Hepatic stellate cell (primary cell): ENCODE measurements at regions not wholly inside any gene's neighbourhood (a gene's known extent, or its start where the extent isn't known, plus 50 kb on each side); places are given as distances from the start of the nearest gene placed in this dataset.
"Not testable (repeated sequence)": the region's sequence is repeated elsewhere in the genome, so short reads cannot be mapped to it uniquely, and the experiment has no call there.

Experiments
- DNase-seq: peaks from one replicate; pipeline ENCODE4 v3.0.0; 2011; ENCODE audit warnings: low spot score

DNA sequence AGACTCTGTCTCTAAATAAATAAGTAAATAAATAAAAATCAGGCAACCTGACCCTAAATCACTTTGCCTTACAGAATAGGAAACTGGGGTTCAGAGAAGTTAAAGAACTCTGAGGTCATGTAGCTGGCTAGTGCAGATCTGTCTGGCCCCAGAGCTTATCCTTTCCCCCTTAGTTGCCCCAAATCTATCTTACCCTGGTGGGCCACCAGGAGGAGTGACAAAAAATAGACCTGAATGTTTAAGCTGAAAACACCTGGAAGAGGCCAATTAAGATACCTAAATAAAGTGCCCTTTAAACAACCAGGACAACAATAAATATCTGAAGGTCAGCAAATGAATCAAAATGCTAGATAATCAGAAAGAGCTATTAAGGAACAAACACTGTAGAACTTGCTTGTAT is 59.7 kb downstream of the TEX35 start:
- DNase-seq: no peak

DNA sequence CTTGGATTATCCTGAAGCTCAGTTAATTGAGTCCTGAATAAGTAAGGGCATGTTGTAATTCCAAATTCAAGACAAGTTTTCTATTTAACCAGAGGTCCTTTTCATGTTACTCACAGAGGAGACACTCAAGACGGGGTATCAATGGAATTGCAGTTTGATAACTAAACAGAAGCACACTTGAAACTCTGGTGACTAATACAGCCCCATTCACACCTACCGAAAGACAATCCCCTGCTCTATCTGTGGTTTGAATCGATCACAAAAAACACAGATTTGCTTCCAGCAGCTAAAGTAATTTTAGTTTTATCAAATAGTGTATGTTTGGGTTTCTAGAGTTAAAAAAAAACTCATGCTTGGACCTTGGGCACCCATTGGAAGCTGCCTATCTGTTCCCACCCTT is 60.4 kb downstream of the TEX35 start:
- DNase-seq: no peak

DNA sequence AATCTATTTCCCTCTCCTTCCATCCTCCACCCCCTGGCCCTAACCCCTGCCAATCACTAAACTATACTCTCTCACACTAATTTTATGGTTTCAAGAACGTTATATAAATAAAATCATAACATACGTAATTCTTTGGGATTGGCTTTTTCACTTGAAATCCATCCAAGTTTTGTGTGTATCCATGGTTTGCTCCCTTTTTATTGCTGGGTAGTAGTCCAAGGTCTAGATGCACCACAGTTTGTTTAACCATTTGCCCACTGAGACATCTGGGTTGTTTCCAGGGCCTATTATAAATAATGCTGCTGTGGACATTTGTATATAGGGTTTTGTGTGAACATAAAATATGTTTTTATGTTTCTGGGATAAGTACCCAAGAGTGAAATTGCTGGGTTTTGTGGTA is 61.4 kb downstream of the TEX35 start:
- DNase-seq: no peak

DNA sequence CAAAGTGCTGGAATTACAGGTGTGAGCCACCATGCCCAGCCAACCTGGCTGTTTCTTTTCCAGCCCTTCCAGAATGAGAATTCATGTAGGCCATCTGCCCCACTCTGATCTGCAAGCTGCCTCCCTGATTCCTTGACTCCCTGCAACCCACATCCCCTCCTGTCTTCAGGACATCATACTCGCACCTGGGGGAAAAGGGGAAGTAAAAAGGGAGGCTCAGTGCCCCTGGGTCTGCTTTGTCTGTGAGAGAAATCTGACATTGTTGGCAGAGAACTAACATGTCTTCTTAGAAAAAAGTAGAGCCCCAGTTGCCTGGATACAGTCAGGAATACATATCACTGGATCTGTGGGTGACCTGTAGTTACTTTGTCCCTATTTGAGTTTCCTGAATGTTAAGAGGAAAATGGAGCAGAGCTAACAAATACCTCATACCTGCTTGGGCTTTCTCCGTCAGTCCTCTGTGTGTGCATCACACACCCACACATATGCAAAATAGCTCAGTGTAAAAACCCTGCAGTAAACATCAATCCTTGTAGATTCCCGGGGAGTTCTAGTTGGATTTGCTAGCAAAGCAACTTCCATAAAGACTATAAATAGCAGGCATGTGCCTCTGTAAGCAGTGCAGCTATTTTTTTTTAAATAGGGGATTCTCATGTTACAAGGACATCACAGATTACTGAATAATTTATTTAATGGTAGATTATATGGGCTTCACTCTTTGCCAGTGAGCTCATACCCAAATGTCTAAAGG is 62.9 kb downstream of the TEX35 start:
- peak; percentile 19 for DNase-seq

DNA sequence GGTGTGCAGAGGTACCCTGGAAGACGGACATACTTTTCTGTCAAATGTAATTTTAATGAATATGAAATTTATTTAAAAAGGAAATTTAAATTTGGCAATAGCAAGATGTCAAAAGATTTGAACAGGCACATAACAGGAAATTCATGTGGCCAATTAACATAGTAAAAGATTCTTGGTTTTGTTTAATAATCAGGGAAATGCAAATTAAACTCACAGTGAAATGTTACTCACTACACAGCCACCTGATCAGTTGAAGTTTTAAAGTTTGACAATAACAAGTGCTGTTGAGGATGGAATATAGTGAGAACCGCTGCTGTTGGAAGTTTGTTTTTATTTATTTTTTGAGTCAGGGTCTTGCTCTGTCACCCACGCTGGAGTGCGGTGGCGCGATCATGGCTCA is 63.9 kb downstream of the TEX35 start:
- no peak for DNase-seq

DNA sequence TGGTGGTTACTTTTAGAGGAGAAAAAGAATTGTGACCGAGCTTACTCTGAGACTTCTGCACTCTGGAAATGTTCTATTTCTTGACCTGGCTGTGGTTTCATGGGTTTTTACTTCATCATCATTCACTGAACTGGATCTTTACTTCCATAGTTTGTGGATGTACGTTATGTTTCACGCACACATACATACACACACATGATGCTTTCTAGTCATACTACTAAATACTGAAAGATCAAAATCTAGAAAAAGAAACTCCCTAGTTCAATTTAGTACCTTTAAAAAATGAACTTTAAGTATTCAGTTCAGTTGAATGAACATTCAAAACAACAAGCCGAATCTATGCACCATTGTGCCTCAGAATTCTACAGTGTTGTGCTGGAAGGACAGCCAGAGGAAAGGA is 65.0 kb downstream of the TEX35 start:
- no peak for DNase-seq

DNA sequence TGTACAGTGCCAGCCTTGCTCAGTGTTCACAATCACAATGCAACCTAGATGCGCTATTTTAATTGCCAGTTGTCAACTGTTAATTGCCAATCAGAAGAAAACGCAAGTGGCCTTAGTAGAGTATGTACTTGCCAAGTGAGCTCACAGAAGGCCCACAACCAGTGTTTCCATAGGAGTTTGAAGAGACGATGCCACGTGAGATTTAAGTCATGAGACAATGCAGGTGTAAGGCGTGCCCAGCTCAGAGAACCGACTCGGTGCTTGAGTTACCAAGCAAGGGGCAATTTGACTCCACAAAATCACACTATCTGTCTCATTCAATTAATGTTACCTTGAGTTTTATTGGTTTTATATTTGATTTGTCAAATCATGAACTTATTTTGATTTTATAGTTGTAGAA is 65.6 kb downstream of the TEX35 start:
- DNase-seq: no peak

DNA sequence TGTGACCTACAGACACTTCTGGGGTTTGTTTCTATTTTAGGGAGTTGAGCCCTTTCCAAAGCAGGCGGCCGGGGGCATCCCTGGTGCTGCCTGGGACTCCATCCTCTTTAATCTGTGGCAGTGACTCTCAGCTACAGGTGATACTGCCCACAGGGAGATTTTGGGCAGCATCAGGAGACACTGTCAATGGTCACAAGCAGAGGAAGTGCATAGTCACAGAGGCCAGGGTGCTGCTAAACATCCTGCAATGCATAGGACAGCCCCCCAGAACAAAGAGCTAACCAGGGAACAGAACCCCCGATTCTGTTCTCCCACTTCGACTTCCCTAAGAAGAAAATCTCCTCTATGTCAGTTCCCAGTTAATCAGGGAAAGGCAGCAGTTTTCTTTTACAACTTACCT is 66.2 kb downstream of the TEX35 start:
- no peak for DNase-seq

DNA sequence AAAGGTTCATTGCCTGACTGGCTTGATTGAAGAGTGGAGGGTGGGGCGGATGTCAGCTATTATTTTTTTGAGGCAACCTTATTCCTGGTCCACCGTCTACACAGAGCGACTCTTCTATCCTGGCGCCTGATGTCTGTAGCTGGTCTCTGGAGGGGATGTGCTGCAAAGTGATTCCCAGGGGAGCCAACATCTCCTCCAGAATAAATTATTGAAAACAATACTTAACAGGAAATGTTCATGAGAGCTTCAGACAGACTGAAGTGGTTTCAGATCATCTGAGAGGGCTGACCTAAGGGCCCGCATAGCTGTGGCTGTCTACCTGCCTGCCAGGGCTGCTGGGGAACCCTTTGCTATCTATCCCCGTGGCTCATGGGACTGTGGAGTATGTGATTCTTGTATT is 66.7 kb downstream of the TEX35 start:
- no peak for DNase-seq

DNA sequence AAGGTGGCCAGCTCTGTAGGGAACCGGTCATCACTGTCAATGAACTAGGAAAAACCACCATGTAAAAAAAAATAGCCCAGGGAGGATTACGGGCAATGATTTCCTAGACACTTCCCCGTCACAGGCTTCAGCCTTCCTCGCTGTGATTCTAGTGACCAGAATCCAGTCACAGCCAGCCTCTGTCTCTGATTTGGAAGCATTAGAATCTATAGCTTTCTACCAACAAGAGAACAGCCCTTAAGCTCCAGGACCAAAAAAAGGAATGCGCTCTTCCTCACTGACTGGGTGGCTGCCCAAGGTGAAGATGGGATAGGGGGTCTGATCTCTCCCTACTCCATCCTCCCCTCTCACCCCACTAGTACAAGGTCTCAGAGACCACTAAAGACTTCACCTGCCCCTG is 67.2 kb downstream of the TEX35 start:
- no peak for DNase-seq

DNA sequence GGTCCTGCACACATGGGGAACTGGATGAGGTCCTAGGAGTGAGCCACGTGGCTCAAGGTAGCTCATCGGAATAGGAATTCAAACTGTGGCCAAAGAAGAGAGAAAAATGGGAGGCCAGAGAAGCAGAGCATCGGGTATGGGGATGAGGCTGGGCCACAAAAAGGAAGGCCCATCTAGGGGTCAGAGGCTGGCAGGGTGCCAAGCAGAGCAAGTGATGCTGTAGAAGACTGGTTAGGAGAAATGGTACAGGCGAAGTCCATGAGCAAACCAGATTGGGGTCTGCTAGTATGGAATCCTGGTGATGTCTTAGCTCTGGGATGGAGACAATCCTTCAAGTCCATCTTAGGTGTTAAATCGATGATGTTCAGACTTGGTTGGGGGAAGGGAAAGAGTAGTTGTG is 68.0 kb downstream of the TEX35 start:
- DNase-seq: no peak

DNA sequence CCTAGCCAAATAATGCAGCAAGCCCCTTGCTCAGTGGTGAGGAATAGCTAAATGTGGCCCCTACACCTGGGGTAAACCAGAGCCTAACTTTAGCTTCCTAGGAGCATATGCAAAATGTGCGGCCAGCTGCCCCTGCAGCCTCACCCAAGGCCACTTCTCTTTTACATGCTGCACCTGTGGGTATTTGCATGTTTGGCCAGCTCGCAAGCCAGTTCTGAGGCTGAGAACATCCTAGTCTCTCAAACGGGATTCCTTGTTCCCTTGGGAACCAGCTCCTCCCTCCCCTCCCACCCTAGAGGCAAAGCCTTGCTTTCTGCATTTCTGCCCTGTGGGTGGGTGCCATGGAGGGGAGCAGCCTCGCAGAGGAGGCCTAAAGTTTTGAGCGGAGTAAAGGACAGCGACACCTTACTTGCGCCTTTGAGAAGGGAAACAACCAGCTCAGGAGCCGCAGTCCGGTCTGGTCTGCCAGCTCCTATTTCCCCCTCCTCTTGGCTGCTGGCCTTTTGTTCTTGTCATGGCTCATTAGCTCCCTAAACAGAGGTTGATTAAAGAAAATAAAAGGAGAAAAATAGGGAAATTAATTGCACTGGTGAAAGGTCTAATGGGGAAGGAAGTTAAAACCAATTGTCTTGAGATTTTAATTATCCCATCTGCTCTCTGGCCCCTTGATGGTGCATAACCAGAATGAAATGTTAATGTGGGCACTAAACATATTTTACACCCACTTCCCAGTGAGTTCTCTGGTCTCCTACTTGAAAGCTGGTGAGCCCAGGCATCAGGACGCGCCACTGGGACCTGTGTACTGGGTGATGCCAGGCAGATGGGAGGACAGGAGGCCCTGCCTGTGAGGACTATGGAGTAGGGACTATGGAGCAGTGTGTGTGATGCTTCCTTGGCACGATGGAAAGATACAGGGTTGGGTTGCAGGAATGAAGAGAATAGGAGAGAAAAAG is 68.7 kb downstream of the TEX35 start:
- DNase-seq: no peak

DNA sequence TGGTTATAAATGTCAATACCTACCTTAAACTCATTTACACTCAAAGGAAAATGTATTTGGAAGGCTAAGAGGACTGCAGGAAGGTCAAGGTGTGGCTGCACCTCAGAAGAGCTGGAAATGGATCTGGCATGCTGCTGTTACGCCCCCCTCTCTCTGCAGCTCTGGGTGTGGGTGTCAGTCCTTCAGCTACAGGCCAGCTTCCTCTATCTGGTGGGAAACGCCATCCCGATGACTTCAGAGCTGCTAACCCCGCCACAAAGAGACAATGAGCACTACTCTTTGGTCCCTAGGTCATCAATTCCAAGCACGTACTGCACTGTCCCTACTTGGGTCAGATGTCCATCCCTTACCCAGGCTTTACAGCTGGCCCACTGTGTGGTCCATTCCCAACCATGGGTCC is 74.2 kb downstream of the TEX35 start:
- no peak for DNase-seq

DNA sequence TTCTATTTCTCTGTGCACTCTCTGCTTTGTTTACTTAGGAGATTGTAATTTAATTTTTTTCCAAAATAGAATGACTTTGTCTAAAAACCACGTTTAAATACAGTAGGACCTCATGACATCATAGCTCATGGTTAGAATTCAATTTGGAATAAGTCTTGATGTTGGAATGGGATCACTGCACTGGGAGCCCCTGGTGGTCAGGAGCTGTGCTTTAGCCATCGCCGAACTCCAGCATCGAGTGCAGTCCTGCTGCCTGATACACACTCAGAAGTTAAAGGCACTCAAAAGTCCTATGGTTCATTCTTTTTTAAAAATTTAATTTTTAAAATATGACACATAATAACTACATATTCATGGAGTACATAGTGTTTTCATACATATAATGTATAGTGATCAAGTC is 75.1 kb downstream of the TEX35 start:
- DNase-seq: no peak

DNA sequence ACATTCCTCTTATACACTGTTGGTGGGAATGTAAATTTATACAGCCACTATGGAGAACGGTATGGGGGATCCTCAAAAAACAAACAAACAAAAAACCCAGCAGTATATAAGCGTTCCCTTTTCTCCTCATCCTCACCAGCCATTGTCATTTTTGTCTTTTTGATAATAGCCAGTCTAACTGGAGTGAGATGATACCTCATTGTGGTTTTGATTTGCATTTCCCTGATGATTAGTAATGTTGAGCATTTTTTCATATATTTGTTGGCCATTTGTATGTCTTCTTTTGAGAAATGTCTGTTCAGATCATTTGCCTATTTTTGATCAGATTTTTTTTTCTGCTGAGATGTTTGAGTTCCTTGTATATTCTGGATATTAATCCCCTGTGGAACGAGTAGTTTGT is 76.1 kb downstream of the TEX35 start:
- not testable (repeated sequence) for DNase-seq

DNA sequence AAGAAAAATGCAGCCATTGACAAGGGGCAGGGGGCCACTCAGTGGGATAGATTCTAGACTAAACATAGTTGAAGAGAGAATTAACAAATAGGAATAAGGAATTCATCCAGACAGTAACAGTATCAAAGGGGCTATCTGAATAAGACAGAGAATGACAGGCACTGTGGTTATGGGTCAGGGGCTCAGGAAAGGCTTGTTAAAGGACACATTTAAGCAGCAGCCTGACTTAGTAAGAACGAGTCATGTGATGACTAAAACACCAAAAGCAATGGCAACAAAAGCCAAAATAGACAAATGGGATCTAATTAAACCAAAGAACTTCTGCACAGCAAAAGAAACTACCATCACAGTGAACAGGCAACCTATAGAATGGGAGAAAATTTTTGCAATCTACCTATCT is 78.9 kb downstream of the TEX35 start:
- not testable (repeated sequence) for DNase-seq

DNA sequence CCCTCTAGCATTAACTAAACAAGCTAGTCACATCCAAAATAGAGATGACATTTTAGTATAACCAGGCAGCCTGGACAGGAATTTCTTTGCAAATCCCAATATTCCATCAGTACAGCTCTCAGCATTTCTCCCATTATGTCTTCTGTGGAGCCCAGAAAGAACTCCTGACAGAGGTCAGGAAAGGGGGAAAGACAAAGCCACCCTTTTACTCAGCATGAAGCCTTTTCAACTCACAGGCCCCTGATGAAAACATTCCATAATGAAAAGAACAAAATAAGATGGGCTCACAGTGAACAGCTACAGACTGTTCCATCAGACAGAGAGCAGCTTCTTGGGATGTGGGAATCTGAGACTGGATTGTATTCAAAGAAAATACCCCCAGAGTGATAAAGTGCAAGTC is 80.6 kb downstream of the TEX35 start:
- DNase-seq: no peak

DNA sequence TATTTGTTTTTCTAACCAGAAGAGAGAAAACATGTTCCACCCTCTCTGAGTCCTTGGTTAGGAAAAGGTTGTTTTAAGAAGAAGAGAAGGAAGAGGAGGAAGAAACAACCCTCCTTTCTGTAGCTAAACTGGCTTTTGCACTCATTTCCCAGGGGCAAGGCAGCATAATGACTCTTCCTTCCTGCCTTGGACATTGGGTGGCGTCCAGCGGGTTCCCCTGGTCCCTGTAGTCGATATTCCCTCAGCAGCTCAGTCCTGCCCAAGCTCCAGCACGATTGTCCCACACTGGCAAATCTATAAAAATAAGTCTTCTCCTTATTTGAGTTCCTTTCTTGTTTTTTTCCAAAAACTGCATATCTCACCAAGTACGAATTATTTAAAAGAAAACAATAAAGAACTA is 81.2 kb downstream of the TEX35 start:
- no peak for DNase-seq

DNA sequence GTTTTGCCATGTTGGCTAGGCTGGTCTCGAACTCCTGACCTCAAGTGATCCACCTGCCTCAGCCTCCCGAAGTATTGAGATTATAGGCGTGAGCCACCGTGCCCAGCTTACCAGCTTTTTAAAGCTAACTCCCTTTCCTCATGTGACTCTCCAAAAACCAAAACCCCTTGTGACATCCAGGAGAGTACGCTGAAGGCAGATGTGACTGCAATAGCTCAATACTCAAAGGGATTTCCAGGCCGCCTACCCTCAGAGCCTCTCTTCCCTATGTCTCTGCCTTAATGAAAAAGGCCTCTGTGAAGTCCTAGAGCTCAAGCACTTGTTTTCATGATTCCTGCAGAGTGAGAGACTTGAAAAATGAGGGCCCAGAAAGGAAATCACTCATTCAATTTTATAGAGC is 82.6 kb downstream of the TEX35 start:
- no peak for DNase-seq

DNA sequence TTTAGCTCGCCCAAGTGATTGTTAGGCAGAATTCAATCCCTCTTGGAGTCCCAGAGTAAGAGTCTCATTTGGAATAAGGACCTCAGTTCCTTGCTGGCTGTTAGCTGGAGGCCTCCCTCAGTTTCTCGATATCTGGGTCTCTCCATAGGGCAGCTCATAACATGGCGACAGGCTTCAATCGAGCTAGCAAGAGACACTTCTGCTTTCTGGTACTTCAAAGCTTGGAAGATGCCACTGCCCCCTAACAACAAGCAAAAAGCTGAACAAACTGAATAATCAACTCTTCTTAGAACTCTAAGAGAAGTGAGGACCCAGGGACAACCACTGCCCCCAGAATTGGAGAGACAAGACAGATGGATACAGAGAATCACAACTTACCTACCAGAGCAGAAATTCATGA is 86.2 kb downstream of the TEX35 start:
- DNase-seq: no peak

DNA sequence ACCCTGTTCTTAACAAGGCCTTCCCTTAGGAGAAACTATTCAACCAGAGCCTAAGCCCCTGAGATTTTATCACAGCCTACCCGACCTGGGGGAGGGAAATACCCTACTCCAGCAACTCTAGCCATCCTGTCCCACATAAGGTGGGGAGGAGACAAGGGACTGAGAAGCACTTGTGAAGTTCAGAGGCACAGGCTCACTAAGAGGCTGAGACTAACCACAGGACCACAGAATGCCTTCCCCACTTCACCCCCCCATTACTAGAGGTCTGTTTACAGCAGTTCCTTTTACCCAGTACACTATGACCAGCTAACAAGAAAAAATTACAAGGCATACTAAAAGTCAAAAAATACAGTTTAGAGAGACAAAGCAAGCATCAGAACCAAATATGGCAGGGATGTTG is 86.8 kb downstream of the TEX35 start:
- DNase-seq: no peak

DNA sequence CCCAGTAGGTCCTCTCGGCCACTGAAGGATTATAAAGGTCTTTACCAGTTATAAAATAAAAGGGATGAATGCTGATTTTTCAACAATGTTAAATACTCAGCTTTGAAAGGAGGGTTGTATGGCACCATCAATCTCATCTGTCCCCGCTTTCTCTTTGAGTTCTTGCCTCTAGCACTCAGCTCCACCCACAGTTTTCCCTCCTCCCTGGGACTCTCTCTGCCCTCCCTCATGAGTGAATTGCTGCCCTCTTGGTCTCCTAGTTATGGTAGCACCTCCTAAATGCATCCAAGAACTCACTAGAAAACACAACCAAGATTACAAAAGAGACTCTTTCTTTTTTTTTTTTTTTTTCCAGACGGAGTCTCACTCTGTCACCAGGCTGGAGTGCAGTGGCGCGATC is 91.0 kb downstream of the TEX35 start:
- DNase-seq: no peak

DNA sequence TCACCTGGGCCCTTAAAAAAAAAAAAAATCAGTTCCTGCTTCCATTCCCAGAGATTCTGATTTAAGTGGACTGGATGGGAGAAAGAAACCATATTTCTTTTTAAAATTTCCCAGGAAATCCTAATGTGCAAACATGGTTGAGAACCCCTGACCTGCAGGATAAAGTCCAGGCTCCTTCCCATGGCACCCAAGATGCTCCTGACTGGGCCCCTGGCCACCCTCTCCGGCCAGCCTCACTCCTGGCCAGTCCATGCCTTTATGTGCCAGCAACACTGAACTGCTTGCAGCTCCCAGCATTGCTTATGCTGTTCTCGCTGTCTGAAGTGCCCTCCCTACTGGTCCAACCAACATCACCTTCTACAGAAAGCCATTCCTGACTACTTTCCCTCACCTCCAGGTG is 93.9 kb downstream of the TEX35 start:
- no peak for DNase-seq
